ENCODE measurements at regions not wholly inside any gene's neighbourhood (a gene's known extent, or its start where the extent isn't known, plus 50 kb on each side); places are given as distances from the start of the nearest gene placed in this dataset.
"Not testable (repeated sequence)": the region's sequence is repeated elsewhere in the genome, so short reads cannot be mapped to it uniquely, and the experiment has no call there.

GRCh38 chr2:223169830-223170605, 118.0 kb downstream of the KCNE4 start:
- no peak for DNase-seq (ENCODE audit: low spot score)
- intact Hi-C loops (cut with DNase I): no loop called here

GRCh38 chr2:223176970-223177369, 125.0 kb downstream of the KCNE4 start:
- no peak for DNase-seq (ENCODE audit: low spot score)
- intact Hi-C loops (cut with DNase I): no loop called here

GRCh38 chr2:223180463-223180862, 128.5 kb downstream of the KCNE4 start:
- intact Hi-C loops (cut with DNase I): no loop called here
- no peak for DNase-seq (ENCODE audit: low spot score)

GRCh38 chr2:223181561-223181960, 129.6 kb downstream of the KCNE4 start:
- intact Hi-C loops (cut with DNase I): no loop called here
- DNase-seq (ENCODE audit: low spot score): no peak

- intact Hi-C loops (cut with DNase I): no loop called here
- DNase-seq (ENCODE audit: low spot score): no peak
These were observed 130.4 kb downstream of the KCNE4 start for GRCh38 chr2:223182356-223182755.

GRCh38 chr2:223185638-223186037, 133.6 kb downstream of the KCNE4 start:
- no peak for DNase-seq (ENCODE audit: low spot score)
- intact Hi-C loops (cut with DNase I): no loop called here

- no peak for DNase-seq (ENCODE audit: low spot score)
- intact Hi-C loops (cut with DNase I): no loop called here
These were observed 135.3 kb downstream of the KCNE4 start for GRCh38 chr2:223187256-223187655.

- DNase-seq (ENCODE audit: low spot score); intact Hi-C loops (cut with DNase I): not testable (repeated sequence)
These were observed 138.7 kb downstream of the KCNE4 start for GRCh38 chr2:223190561-223191206.

GRCh38 chr2:223196331-223196730, 144.3 kb downstream of the KCNE4 start:
- DNase-seq (ENCODE audit: low spot score): no peak
- intact Hi-C loops (cut with DNase I): no loop called here

- DNase-seq (ENCODE audit: low spot score): no peak
- intact Hi-C loops (cut with DNase I): no loop called here
These were observed 145.1 kb downstream of the KCNE4 start for GRCh38 chr2:223197046-223197445.

GRCh38 chr2:223199531-223200515, 147.8 kb downstream of the KCNE4 start:
- intact Hi-C loops (cut with DNase I): no loop called here
- DNase-seq (ENCODE audit: low spot score): no peak

GRCh38 chr2:223203971-223204929, 152.3 kb downstream of the KCNE4 start:
- intact Hi-C loops (cut with DNase I): no loop called here
- DNase-seq (ENCODE audit: low spot score): no peak

- intact Hi-C loops (cut with DNase I): no loop called here
- DNase-seq (ENCODE audit: low spot score): no peak
These were observed 158.5 kb downstream of the KCNE4 start for GRCh38 chr2:223210489-223210888.

- intact Hi-C loops (cut with DNase I): no loop called here
- DNase-seq (ENCODE audit: low spot score): no peak
These were observed 162.6 kb downstream of the KCNE4 start for GRCh38 chr2:223214394-223215253.

GRCh38 chr2:223215254-223215516, 163.2 kb downstream of the KCNE4 start:
- DNase-seq (ENCODE audit: low spot score): no peak
- intact Hi-C loops (cut with DNase I): no loop called here

- DNase-seq (ENCODE audit: low spot score): no peak
- intact Hi-C loops (cut with DNase I): no loop called here
These were observed 165.4 kb downstream of the KCNE4 start for GRCh38 chr2:223217373-223217772.

- intact Hi-C loops (cut with DNase I): no loop called here
These were observed 166.7 kb downstream of the KCNE4 start for GRCh38 chr2:223218587-223219178.

More at GRCh38 chr2:223218587-223219178, 166.7 kb downstream of the KCNE4 start:
- DNase-seq (ENCODE audit: low spot score): no peak

Data from posterior vena cava (tissue), 2 donors.